ENCODE measurements at regions not wholly inside any gene's neighbourhood (a gene's known extent, or its start where the extent isn't known, plus 50 kb on each side); places are given as distances from the start of the nearest gene placed in this dataset.
A peak's percentile ranks its signal among the peaks of the same experiment; 100 is the strongest.
"Not testable (repeated sequence)": the region's sequence is repeated elsewhere in the genome, so short reads cannot be mapped to it uniquely, and the experiment has no call there.

DNA sequence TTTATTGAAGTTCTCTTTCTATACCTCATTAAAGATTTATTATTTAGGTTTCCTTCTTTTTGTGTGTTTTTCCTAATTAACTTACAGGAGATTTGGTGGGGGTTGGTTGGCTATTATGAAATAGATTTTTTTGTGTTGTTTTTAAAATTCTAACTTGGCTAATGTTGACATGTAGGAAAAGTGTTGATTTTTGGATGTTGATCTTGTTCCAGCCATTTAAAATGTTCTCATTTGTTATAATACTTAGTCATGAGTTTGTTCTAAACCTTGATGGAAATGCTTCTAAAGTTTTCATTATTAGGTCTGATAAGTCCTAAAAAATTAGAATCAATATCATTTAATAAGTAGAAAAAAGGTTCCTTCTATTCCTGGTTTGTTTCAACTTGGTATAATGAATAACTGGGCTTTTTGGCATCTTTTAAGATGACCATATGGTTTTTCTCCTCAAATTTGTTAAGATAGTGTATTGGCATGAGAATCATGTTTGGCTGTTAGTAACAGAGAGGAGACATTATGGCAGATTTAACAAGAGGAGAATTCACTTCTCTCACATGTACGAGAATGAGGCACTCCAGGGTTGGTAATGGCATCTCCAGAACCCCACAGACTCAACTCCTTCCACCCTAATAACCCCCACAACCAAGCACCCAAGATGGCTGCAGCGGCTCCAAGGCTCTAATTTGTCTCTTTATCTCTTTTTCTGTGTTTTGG is 104.1 kb downstream of the ARHGAP11B start:
- H3K36me3 ChIP-seq; H3K27me3 ChIP-seq; H3K4me3 ChIP-seq; H3K9me3 ChIP-seq; intact Hi-C loops (cut with DNase I; ENCODE audit: low total_unique reads); DNase-seq; H3K27ac ChIP-seq; H3K4me1 ChIP-seq: not testable (repeated sequence)

DNA sequence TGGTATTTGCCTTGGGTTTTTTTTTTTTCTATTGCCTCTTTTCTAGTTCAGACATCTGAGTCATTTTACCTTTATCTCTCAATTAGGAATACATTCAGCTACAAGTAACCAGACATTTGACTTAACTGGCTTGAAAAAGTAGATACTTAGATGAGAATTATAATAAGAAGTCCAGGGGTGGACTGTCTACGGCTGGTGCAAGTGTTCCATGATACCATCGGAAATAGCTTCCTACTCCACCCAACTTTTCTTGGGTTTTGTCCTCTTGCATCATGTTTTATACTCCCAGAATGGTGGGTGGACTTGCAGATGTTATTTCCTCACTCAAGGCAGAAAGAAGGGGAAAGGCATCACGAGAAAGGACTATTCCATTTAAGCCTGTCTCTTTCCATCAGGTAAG is 104.7 kb downstream of the ARHGAP11B start:
- H3K4me3 ChIP-seq; H3K4me1 ChIP-seq; H3K36me3 ChIP-seq; H3K27ac ChIP-seq; DNase-seq; intact Hi-C loops (cut with DNase I; ENCODE audit: low total_unique reads); H3K27me3 ChIP-seq; H3K9me3 ChIP-seq: not testable (repeated sequence)

DNA sequence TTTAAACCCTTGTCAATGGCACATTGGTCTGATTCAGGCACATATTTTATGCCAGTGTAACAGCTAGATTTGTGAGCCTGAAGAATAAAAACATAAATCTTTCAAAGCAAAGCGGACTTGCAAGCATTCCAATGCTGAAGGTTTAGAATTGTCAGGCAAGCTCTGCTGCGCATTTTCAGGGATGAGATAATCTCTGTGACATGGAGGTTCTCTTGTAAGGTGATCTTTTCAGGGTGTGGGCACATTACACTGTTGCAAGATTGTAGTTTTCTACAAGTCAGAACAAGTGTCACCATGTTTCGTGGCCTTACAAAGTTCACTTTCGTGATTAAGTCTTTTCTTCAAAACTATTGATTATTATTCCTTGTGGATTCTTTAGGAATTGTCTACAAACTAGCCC is 106.2 kb downstream of the ARHGAP11B start:
- H3K27ac ChIP-seq; H3K4me3 ChIP-seq; intact Hi-C loops (cut with DNase I; ENCODE audit: low total_unique reads); H3K36me3 ChIP-seq; H3K4me1 ChIP-seq; DNase-seq; H3K27me3 ChIP-seq; H3K9me3 ChIP-seq: not testable (repeated sequence)

DNA sequence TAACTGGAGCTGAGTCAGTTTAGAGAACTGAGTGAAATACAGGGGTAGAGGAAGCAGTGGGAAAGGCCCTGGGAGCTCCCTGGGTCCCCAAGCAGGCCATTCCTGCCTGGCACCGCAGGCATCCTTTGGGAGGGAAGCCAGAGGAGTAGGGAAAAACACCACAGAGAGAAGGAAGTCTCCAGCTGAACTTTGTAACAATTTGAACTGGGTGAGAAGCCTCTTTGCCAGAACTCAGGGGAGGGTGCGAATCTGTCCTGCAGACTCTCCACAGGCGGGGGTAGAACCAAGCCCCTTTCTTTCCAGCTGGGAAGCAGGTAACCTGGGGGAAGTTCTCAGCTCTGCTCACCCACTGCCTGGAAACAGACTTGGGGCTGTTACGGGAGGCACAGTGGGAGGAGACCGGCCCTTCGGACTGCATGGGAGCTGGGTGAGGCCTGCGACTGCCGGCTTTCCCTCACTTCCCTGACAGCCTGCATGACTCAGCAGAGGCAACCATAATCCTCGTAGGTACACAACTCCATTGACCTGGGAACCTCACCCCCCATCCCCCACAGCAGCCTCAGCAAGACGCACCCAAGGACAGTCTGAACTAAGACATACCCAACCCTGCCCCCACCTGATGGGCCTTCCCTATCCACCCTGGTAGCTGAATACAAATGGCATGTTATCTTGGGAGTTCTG is 110.1 kb downstream of the ARHGAP11B start:
- DNase-seq; H3K4me3 ChIP-seq; intact Hi-C loops (cut with DNase I; ENCODE audit: low total_unique reads); H3K27ac ChIP-seq; H3K27me3 ChIP-seq; H3K9me3 ChIP-seq; H3K4me1 ChIP-seq; H3K36me3 ChIP-seq: not testable (repeated sequence)

DNA sequence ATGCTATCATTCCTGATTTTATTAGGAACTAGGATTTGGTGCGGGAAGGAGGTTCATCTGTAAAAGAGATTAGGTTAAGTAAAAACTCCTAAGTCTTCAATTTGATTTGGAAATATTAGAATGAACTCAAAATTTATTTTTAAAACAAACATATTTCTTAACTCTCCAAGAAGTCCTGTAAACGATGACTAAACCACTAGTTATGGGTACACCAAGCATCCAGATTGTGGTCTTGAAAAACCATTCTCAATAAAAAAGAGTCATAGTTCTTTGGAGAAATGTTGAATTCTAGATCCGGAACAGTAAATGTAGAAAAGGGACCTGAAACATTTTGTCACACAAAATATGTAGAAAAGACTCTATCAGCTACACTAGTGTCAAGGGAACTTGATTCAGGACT is 116.9 kb downstream of the ARHGAP11B start:
- H3K36me3 ChIP-seq; DNase-seq; H3K27me3 ChIP-seq; H3K4me1 ChIP-seq; H3K27ac ChIP-seq; H3K4me3 ChIP-seq; H3K9me3 ChIP-seq; intact Hi-C loops (cut with DNase I; ENCODE audit: low total_unique reads): not testable (repeated sequence)

DNA sequence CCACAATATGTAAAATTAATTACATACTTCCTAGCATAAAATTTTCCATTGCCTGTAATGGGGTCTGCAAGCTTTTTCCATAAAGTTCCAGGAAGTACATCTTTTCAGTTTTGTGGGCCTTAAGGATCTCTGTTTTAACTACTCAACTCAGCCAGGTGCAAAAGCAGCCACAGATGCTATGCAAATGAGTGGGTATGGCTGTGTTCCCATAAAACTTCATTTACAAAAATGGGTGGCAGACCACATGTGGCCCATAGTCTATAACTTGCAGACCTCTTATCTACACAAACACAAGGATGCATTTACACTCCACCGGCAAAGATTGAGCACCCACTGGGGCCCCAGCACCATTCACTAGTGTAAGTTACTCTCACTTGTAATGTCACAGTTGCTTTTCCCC is 123.1 kb downstream of the ARHGAP11B start:
- intact Hi-C loops (cut with DNase I; ENCODE audit: low total_unique reads); DNase-seq: not testable (repeated sequence)

DNA sequence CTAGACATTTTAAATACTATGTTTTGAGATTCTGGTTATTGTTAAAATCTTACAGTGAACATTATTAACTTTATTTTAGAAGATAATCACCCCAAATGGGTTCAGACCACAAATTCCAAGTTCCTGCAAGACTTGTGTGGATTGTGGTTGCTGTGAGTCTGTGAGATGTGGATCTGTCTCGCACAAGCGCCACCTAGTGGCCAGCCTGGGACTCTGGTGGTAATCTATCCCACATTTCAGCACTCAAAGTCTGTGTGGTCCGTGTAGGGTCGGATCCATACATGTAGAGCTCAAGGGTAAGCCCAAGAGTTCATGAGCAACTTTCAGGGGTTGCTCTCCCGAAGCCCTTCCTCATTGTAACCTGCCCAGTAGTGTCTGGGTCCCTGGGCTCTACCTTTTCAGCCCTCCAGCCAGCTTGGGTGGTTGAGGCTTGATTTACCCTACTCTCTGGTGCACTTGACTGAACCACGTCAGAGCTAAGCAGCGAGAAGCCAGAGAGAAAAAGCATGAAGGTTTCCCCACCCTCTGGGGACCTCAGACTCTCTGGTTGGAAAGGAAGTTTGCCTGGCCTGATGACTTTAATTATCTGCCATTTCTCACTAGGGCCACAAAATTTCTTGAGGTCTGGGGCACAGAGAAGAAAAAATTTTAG is 129.2 kb downstream of the ARHGAP11B start:
- TF ChIP-seq, protein P1, sequence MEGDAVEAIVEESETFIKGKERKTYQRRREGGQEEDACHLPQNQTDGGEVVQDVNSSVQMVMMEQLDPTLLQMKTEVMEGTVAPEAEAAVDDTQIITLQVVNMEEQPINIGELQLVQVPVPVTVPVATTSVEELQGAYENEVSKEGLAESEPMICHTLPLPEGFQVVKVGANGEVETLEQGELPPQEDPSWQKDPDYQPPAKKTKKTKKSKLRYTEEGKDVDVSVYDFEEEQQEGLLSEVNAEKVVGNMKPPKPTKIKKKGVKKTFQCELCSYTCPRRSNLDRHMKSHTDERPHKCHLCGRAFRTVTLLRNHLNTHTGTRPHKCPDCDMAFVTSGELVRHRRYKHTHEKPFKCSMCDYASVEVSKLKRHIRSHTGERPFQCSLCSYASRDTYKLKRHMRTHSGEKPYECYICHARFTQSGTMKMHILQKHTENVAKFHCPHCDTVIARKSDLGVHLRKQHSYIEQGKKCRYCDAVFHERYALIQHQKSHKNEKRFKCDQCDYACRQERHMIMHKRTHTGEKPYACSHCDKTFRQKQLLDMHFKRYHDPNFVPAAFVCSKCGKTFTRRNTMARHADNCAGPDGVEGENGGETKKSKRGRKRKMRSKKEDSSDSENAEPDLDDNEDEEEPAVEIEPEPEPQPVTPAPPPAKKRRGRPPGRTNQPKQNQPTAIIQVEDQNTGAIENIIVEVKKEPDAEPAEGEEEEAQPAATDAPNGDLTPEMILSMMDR (IDR thresholded peaks at IDR 0.05): peak in 1 of 2 experiments; percentile 30
- H3K27me3 ChIP-seq; H3K4me3 ChIP-seq; H3K27ac ChIP-seq; H3K36me3 ChIP-seq; intact Hi-C loops (cut with DNase I; ENCODE audit: low total_unique reads); H3K4me1 ChIP-seq; H3K9me3 ChIP-seq: not testable (repeated sequence)
- peak in 1 of 2 donors; percentile 60 for DNase-seq

More for the DNA sequence above, 123.1 kb downstream of the ARHGAP11B start:
- H3K27me3 ChIP-seq, H3K36me3 ChIP-seq, H3K9me3 ChIP-seq, H3K4me1 ChIP-seq, H3K27ac ChIP-seq, H3K4me3 ChIP-seq: not testable (repeated sequence)

DNA sequence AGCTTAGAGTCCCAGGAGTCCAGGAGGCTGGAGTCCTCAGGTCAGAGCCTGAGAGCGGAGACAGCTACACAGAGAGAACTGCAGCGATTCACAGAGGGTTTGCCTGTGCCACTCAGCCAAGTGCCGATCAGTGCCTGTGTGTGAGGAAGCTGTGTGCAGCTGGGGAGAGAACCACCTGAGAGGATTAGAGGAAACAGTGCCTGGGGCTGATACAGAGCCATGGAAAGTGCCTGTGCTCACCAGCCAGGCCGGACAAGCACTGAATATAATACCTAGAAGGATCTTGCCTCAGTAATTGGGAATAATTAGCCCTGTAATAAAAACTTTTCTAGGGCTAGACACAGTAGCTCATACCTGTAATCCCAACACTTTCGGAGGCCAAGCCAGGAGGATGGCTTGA is 134.7 kb downstream of the ARHGAP11B start:
- H3K4me3 ChIP-seq; H3K27ac ChIP-seq; H3K36me3 ChIP-seq; H3K27me3 ChIP-seq; H3K4me1 ChIP-seq; DNase-seq; H3K9me3 ChIP-seq; intact Hi-C loops (cut with DNase I; ENCODE audit: low total_unique reads): not testable (repeated sequence)

DNA sequence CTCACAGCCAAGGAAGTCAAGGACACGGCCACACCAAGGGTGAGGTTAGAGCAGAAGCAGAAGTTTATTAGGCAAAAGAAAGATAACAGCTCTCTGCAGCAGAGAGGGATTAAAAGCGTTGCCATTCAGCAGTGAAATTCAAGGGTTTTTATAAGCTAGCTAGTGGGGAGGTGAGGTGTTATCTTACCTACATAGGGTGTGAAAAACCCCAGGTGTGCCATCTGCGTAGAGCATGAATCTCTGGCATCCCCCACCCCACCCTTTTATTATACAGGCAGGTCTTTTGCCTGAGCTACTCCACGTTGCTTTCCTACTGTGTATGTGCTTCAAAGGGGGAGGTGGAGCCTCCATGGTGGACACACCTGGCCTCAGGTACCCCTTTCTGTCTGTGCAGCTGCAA is 135.4 kb downstream of the ARHGAP11B start:
- H3K9me3 ChIP-seq; DNase-seq; intact Hi-C loops (cut with DNase I; ENCODE audit: low total_unique reads); H3K4me3 ChIP-seq; H3K36me3 ChIP-seq; H3K4me1 ChIP-seq; H3K27me3 ChIP-seq; H3K27ac ChIP-seq: not testable (repeated sequence)

DNA sequence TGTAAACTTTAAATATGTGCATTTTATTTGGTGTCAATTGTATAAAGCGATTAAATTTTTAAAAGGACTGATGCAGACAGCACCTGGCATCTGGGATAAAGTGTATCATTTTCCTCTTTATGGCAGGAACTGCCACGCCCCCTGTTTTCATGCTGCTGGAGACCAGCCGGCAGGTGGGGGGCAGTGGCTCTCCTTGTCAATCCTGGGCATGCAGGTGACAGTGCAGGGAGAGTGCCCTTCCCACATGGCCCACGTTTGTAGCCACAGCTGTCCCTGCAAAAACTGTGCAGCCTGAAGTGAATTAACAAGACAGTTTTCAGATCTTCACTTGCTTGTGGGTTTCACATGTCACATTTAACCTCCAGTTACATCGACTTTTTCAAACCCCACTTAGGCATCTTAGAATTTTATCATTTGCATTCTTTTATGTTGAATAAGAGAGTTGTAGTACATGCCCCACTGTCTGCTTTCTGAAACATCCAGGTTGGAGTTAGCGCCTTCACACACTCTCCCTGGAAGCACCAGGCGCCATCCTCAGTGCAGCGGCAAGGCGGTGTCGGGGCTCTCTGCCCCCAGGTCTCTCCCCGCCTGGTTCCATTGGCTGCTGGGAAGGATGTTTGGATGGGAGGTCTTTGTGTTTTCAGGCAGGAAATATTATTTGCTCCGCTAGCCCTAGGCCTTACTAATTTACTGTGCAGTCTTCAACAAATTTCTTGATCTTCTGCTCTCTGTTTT is 134.2 kb upstream of the FAN1 start:
- H3K9me3 ChIP-seq; H3K4me3 ChIP-seq; H3K4me1 ChIP-seq; H3K27me3 ChIP-seq; DNase-seq; H3K36me3 ChIP-seq; H3K27ac ChIP-seq; intact Hi-C loops (cut with DNase I; ENCODE audit: low total_unique reads): not testable (repeated sequence)

All from tibial artery (tissue), 4 donors.